GM18867 (cell line): ENCODE measurements at regions not wholly inside any gene's neighbourhood (a gene's known extent, or its start where the extent isn't known, plus 50 kb on each side); places are given as distances from the start of the nearest gene placed in this dataset.
"Not testable (repeated sequence)": the region's sequence is repeated elsewhere in the genome, so short reads cannot be mapped to it uniquely, and the experiment has no call there.

Experiments used
- ATAC-seq: cut with Tn5 transposase; IDR thresholded peaks from one replicate; pipeline ENCODE4 v1.9.1; 2021; ENCODE audit warnings: mild to moderate bottlenecking, moderate library complexity; ENCODE audit not compliant: unreplicated experiment

- no peak for ATAC-seq
Measured at GRCh38 chr3:145190761-145191160, 970.2 kb downstream of the PLOD2 start.

GRCh38 chr3:145191543-145191942 lies 969.4 kb downstream of the PLOD2 start:
- no peak for ATAC-seq

GRCh38 chr3:145197051-145197820 lies 963.7 kb downstream of the PLOD2 start:
- no peak for ATAC-seq

GRCh38 chr3:145197821-145198220 lies 963.2 kb downstream of the PLOD2 start:
- no peak for ATAC-seq

- no peak for ATAC-seq
Measured at GRCh38 chr3:145209561-145209960, 951.4 kb downstream of the PLOD2 start.

GRCh38 chr3:145219355-145220235 lies 941.4 kb downstream of the PLOD2 start:
- no peak for ATAC-seq

- ATAC-seq: no peak
Measured at GRCh38 chr3:145224886-145225285, 936.1 kb downstream of the PLOD2 start.

- no peak for ATAC-seq
Measured at GRCh38 chr3:145243875-145244274, 917.1 kb downstream of the PLOD2 start.

- no peak for ATAC-seq
Measured at GRCh38 chr3:145244327-145244726, 916.7 kb downstream of the PLOD2 start.

- no peak for ATAC-seq
Measured at GRCh38 chr3:145246291-145246690, 914.7 kb downstream of the PLOD2 start.

- ATAC-seq: no peak
Measured at GRCh38 chr3:145248928-145249327, 912.1 kb downstream of the PLOD2 start.

- no peak for ATAC-seq
Measured at GRCh38 chr3:145251311-145251710, 909.7 kb downstream of the PLOD2 start.

- not testable (repeated sequence) for ATAC-seq
Measured at GRCh38 chr3:145257967-145258366, 903.0 kb downstream of the PLOD2 start.

GRCh38 chr3:145259166-145259880 lies 901.7 kb downstream of the PLOD2 start:
- ATAC-seq: no peak

- not testable (repeated sequence) for ATAC-seq
Measured at GRCh38 chr3:145263458-145263857, 897.5 kb downstream of the PLOD2 start.

- no peak for ATAC-seq
Measured at GRCh38 chr3:145266368-145266767, 894.6 kb downstream of the PLOD2 start.

- ATAC-seq: no peak
Measured at GRCh38 chr3:145269106-145269505, 891.9 kb downstream of the PLOD2 start.

- no peak for ATAC-seq
Measured at GRCh38 chr3:145272684-145273083, 888.3 kb downstream of the PLOD2 start.

GRCh38 chr3:145282505-145282904 lies 878.5 kb downstream of the PLOD2 start:
- ATAC-seq: no peak

- peak; percentile 71 for ATAC-seq
Measured at GRCh38 chr3:145286937-145287336, 874.0 kb downstream of the PLOD2 start.

GRCh38 chr3:145290010-145290409 lies 871.0 kb downstream of the PLOD2 start:
- no peak for ATAC-seq
